IMR-90 (cell line): ENCODE measurements at regions not wholly inside any gene's neighbourhood (a gene's known extent, or its start where the extent isn't known, plus 50 kb on each side); places are given as distances from the start of the nearest gene placed in this dataset.

ENCODE experiments used
- CTCF ChIP-seq: conservative IDR thresholded peaks from 2 replicates; pipeline ENCODE4 v1.5.1; 2012; ENCODE audit warnings: mild to moderate bottlenecking, low read depth, low read length, improper control_type of control experiment
- POLR2A ChIP-seq: IDR thresholded peaks from 2 replicates; pipeline ENCODE4 v1.6.1; 2012; ENCODE audit warnings: mild to moderate bottlenecking, low read depth, low read length

- TF ChIP-seq CTCF: no peak
- TF ChIP-seq POLR2A: no peak
Observed at GRCh38 chr2:215841175-215841816, 172.1 kb downstream of the MREG start.
